ENCODE measurements at regions not wholly inside any gene's neighbourhood (a gene's known extent, or its start where the extent isn't known, plus 50 kb on each side); places are given as distances from the start of the nearest gene placed in this dataset.
"Not testable (repeated sequence)": the region's sequence is repeated elsewhere in the genome, so short reads cannot be mapped to it uniquely, and the experiment has no call there.

DNA sequence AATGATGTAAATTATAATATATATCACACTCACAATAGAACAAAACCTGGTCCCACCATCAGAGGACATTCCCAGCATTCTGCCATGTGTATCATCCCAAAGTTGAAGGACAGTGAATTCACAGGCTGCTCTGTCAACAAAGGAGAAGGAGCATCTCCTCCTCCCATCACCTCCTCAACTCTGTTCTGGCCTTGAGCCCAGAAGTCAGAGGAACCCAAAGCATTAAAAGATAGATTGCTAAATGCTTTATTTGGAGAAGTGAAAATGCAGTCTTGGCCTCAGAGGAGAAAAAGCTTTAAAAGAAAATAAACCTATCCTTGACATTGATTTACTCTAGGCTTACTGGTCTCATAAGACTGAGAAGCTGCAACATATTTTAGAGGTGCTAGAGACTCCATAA, 268.8 kb upstream of the RASGEF1B start:
- no peak for DNase-seq (ENCODE audit: low spot score)

DNA sequence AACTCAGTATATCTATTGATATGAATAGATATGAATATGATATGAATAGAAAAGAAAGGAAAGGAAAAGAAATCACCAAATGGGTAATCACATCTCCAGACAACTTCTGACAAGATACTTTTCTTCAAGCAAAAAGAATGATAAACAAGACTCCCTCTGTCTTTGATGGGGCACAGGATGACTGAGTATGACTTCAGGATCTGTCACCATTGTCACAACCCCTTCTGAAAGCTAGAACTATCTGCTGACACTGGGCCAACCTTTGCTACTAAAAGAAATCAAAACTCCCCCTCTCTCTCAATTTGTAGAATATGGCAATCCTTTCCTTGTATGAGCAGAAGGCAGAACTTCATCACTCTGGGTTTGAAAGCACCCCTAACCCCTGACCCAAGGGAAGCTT, 267.2 kb upstream of the RASGEF1B start:
- DNase-seq (ENCODE audit: low spot score), result no peak

- no peak for DNase-seq (ENCODE audit: low spot score)
These were observed 266.3 kb upstream of the RASGEF1B start for GRCh38 chr4:81737865-81738559.

DNA sequence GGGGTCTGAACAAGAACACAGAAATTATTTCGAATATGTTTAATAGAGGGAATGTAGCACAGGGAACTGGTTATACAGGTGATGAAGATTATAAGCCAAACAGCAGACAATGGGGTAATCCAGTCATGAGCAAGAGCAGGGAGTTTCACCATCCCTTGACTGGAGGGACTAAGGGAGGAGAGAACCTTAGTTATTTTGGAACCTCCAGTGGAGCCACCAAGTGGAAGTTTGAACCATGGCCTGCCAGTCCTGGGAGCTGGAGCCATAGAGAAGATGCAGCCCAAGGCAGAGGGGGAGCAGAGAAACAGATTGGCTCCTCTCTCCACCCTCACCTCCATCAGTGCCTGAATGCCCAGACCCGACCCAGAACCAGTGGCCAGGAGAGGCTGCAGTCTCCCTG, 264.6 kb upstream of the RASGEF1B start:
- DNase-seq (ENCODE audit: low spot score), result no peak

DNA sequence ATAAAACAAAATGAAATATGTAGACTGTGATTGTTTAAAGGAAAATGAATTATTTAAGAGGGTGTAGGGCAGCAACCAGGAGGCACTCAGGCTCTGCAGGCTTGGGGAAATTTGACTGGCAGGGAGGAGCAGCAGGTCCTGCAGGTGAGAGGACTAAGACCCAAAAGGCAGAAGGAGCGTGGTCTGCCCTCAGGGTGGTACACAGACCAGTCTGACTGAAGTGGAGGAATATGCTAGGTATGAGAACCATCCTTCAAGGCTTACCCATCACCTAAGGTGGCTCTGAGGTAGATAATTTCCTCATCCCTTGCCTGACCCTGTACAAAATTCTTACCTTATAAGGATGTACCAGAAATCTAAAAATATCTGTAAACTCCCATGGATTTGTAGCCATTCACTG, 261.3 kb upstream of the RASGEF1B start:
- no peak for DNase-seq (ENCODE audit: low spot score)

DNA sequence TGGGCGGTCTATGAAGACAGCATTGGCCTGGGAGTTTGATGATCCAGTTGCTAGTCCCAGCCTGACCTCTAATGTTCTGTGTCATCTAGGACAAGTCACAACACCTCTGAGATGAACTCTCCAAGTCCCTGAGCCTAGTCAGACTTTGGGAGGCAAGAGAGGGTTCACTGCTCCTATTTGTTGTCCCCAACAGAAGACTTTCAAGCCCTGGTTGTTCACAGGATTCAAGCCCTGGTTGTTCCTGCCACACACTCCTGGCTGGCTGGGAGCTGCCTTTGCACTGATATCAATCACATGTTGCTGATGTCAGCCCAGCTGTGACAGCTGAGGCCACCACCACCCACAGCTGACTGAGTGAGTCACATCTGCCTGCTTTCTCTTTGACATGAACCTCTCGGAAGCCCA, 253.2 kb upstream of the RASGEF1B start:
- no peak for DNase-seq (ENCODE audit: low spot score)

GRCh38 chr4:81723927-81724587, 252.3 kb upstream of the RASGEF1B start:
- no peak for DNase-seq (ENCODE audit: low spot score)

GRCh38 chr4:81723019-81723884, 251.5 kb upstream of the RASGEF1B start:
- no peak for DNase-seq (ENCODE audit: low spot score)

DNA sequence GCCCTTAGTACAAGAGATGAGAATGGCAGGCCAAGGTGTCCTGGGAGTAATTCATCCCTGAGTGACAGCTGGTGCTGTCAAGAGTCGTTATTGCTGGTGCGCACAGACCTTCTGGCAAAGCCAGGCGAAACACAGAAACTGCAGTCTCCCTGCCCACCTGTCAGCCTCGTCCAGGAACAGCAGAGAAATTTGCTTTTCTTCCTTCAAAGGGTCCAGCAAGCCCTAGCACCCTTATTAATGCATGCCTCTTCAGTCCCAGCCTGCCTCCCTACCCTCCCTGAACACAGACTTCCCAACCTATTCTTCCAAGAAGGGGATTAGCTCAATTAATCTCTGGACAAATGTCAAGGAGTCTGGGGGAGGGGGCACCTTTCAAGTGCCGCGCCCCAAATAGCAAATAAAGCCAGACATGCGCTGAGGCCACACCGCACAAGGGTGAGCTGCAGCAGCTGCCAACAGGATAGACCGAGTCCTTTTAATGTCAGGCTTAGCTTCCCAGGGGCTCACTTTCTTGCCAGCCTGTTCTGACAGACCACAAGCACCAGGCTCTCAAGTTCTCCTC, 250.7 kb upstream of the RASGEF1B start:
- no peak for DNase-seq (ENCODE audit: low spot score)

DNA sequence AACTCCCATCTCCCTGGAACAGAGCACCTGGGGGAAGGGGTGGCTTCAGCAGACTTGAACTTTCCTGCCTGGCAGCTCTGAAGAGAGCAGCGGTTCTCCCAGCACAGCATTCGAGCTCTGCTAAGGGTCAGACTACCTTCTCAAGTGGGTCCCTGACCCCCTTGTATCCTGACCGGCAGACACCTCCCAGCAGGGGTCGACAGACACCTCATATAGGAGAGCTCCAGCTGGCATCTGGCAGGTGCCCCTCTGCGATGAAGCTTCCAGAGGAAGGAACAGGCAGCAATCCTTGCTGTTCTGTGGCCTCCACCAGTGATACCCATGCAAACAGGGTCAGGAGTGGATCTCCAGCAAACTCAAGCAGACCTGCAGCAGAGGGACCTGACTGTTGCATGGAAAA, 244.1 kb upstream of the RASGEF1B start:
- DNase-seq (ENCODE audit: low spot score), result no peak

DNA sequence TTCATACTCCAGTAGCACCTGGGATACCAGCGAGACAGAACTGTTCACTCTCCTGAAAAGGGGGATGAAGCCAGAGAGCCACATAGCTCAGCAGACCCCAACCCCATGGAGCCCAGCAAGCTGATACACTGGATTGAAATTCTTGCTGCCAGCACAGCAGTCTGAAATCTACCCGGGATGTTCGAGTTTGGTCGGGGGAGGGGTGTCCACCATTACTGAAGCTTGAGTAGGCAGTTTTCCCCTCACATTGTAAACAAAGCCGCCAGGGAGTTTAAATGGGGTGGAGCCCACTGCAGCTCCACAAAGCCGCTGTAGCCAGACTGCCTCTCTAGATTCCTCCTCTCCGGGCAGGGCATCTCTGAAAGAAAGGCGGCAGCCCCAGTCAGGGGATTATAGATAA, 243.7 kb upstream of the RASGEF1B start:
- DNase-seq (ENCODE audit: low spot score), result not testable (repeated sequence)

DNA sequence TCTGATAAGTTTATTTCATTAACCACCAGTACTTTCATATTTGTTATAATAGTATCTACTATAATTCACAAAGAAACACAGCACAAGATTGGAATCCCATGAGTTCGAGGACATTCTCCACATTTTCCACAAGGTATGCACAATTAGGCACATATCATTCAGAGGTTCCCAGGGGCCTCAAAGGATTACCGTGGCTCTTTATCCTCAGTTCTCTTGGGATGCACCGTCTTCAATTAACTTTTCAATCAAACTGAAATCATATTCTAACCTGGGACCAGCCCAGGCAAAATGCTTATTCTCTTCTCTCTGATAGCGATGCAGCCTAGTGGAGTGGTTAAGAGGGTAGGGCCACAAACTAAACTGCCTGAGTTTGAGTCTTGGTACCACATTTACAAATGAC, 242.6 kb upstream of the RASGEF1B start:
- no peak for DNase-seq (ENCODE audit: low spot score)

- DNase-seq (ENCODE audit: low spot score), result no peak
These were observed 241.0 kb upstream of the RASGEF1B start for GRCh38 chr4:81712714-81713113.

DNA sequence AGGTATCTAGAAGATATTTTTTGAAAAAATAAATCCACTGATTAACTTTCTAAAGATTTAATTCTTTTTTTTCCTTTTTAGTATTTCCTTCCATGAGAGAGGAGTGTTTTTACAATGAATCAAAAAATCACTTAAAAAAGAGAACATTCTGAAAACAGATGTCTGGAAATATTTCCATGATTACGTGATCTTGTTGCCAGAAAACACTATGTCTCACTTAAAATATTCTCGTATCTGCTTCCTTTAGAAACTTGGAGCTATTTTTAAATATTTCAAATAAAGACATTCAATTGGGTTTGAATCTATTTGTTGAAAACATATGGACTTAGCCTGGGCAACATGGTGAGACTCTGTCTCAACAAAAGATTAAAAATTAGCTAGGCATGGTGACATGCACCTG, 232.8 kb upstream of the RASGEF1B start:
- no peak for DNase-seq (ENCODE audit: low spot score)

GRCh38 chr4:81700189-81700588, 228.5 kb upstream of the RASGEF1B start:
- DNase-seq (ENCODE audit: low spot score), result no peak

DNA sequence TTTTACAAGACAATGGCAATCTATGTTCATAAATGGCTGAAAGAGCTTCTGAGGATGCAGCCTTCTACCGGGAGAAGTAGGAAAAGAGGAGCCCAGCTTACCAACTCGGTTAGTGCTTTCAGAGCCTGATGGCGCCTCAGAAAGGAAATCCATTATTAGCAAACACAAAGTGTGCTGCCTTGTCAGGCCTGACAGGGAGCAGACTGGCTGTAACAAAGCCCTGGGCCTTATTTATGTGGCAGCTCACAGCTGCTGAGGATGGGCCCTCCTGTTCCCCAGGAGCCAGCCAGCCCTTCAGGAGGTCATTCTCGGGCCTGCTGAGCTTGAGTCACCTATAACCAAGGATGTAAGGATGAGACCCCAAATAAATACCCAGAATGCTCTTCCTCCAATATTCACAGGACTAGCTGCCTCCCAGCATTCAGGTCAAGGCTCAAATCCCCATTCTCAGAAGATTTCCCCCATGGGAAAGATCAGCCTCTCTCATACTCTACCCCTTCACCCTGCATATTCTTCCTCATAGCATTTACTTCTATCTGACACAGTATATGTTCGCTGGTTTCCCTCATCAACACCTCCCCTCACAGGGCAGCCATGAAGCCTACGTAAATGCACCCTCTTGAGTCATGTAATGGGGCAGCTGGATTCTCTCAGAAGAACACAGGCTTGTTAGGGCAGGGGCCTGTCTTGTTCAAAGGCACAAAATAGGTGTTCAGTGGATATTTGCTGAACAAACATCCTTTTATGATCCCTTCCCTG, 227.0 kb upstream of the RASGEF1B start:
- DNase-seq (ENCODE audit: low spot score), result no peak

DNA sequence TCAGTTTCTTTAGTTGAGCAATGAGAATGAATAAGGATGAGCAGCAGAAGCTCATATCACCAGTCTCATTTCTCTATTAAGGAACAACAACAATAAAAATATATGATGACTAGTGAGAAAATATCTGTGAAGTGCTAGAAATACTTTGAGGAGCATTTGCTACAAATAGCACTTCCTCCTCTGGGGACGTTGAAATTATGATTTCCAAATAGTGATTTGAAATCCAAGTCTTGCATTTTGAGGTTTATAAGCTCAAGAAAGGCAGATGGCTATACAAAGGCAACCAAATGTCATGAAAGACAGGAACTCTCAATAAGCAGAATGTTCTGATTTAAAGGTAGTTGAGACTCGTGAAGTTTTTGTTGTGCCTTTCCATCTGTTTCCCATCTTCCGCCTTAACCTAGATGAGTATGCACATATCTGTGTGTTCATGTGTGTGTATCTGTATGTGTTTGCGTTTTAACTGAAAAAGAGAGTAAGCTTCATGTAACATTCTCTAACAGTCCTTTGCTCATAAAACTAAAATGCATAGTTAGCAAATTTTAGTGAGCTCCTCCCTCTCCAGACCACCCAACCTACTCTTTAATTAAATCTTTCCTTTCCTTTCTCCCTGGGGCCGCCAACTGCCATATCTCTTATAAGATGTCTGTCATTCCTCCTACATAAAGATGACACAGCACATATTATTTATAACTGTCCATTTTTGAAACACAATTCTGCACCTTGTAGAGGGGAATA, 222.6 kb upstream of the RASGEF1B start:
- DNase-seq (ENCODE audit: low spot score), result no peak

DNA sequence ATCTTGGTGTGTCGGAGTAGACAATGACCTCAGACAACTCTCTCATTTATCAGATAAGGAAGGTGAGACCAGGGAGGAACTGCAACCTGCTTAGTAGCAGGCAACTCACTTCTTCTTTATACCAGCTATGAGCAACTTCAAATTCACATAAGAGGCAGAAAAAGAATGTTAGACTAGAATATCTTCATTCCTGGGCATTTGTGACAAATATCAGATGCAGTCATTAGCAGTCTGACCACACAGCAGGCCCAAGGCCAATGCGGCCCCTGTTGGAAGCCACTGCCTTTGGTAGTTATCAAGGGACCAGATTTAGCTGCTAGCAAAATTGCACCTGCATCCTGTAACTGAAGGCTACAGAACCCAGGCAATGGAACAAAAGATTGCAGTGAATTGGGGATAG, 219.2 kb upstream of the RASGEF1B start:
- no peak for DNase-seq (ENCODE audit: low spot score)

GRCh38 chr4:81688085-81688484, 216.4 kb upstream of the RASGEF1B start:
- DNase-seq (ENCODE audit: low spot score), result no peak

- DNase-seq (ENCODE audit: low spot score), result no peak
These were observed 215.8 kb upstream of the RASGEF1B start for GRCh38 chr4:81687471-81687870.

Measured in mesenteric fat pad (tissue), 1 donor.